Renal cortex interstitium (tissue), 11 donors: ENCODE measurements at regions not wholly inside any gene's neighbourhood (a gene's known extent, or its start where the extent isn't known, plus 50 kb on each side); places are given as distances from the start of the nearest gene placed in this dataset.
"Not testable (repeated sequence)": the region's sequence is repeated elsewhere in the genome, so short reads cannot be mapped to it uniquely, and the experiment has no call there.

Experiments
- DNase-seq, 11 donors: peaks; one replicate each; pipeline ENCODE4 v3.0.0-alpha.2; 2013; ENCODE audit warnings: low read depth in 9 of 11, low spot score in 4 of 11; ENCODE audit errors: extremely low read depth in 1 of 11

DNA sequence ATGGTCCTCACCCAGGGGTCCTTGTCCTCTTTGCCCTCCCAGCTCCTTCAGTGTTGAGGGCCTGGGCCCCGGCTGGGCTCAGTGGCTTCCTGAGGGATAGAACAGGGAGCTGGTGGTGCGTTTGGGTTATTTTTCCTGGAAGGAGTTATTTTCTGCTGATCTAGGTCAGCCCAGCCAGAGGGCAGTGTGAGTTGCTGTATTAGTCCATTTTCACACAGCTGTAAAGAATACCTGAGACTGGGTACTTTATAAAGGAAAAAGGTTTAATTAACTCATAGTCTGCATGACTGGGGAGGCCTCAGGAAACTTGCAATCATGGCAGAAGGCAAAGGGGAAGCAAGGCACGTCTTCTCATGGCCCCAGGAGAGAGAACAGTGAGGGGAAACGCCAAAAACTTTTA is 122.4 kb upstream of the PCBD1 start:
- DNase-seq, result no peak

DNA sequence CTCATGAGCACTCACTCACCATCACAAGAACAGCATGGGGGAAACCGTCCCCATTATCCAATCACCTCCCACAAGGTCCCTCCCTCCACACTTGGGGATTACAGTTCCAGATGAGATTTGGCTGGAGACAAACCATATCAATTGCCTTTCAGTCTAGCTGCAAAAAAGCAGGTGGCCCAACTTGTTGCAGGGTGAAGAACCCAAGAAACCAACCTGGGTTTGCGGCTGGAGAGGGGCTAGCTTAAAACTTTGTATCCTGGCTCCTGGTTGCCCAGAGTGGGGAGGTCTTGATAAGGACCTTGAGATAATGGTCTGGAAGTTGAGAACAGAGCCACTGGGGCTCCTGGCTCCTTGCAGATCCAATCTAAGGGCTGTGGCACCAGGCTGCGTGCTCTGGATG is 122.8 kb upstream of the PCBD1 start:
- DNase-seq, result no peak

DNA sequence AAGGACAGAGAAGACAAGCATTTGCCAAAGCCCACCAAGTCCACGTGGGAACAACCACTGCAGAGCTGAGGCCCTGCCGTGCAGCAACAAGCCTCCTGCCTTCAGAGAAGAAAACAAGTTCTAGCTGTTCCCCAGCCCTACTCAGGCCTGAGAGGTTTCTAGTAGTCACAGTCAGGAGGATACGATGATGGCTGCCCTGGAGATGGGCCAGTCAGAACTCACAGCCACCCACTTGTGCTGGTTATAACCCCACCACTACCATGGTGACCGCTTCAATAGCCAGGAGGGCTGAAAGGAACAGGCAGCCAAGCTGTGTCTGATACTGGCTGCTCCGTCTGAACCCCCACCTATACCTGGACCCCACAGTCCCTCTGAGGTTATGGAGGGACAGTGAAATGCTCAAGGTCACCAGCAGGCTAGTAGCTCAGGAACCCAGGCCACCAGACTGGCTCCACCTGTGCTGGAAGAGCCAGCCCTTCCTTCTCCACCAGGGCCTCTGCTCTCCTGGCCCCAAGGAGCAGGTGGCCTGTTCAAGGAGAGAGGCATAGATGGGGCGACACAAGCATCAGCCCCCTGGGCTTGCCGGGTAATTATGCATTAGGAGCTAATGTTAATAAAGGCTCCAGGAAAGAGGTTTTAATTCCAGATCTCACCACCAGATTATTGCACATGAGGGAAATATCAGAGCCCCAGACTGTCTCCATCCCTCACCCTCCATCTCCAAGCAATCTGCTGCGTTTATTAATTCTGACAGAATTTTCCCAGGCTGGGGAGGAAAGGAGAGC is 125.8 kb upstream of the PCBD1 start:
- DNase-seq, result no peak

DNA sequence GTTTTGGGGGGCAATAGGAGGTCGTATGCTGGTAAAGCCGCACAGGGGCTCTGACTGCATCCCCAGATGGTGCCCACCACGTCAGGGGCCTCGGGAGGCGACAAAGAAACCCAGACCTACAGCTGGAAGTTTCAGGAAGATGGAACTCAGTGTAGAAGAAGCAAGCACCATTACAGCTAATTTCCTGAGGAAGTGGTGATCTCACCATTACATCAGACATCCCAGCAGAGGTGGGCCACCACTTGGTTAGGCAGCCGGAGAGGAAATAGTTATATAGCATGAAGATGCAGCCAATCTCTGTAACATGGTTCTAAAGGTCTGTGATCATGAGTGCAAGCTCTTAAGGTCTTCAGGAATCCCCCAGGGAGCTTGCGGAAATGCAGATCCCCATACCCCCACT is 127.3 kb upstream of the PCBD1 start:
- no peak for DNase-seq

DNA sequence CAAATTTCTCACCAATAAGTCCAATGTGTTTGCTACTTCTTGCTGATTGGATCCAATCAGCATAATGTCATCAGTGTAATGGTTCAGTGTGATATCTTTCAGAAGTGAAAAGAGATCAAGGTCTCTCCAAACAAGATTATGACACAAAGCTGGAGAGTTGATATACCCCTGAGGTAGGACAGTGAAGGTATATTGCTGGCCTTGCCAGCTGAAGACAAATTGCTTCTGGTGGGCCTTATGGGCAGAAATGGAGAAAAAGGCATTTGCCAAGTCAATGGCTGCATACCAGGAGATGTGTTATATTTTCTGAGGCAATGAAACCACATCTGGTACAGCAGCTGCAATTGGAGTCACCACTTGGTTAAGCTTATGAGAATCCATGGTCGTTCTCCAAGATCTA is 131.7 kb upstream of the PCBD1 start:
- DNase-seq, result not testable (repeated sequence)

DNA sequence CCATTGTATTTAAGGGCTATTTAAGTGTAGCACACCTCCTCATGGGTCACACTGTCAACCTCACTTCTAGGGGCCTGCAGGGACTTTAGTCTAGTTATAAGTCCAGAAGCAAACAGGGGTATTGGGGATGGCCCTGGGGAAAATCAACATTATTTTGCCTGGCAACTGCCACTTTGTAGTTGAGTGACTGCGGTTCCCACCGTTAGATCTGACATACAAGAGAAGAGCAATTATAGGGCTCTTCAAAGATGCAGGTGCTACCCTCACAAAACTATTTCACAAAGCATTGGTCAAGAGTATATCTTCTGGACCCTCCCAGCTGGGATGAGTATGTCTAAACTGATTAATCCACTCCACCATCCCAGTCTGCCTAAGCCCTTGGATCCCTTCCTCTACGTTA is 133.0 kb upstream of the PCBD1 start:
- no peak for DNase-seq

DNA sequence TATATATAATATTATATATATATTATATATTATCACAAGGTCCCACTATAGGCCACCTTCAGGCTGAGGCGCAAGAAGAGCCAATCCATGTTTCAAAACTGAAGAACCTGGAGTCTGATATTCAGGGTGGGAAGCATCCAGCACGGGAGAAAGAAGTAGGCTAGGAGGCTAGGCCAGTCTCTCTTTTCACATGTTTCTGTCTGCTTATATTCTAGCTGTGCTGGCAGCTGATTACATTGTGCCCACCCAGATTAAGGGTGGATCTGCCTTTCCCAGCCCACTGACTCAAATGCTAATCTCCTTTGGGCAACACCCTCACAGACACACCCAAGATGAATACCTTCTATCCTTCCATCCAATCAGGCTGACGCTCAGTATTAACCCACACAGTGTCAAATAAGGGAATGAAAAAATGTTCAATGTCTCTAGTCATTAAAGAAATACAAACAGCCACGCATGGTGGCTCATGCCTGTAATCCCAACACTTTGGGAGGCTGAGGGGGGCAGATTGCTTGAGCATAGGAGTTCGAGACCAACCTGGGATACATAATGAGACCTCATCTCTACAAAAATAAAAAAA is 135.4 kb upstream of the PCBD1 start:
- no peak for DNase-seq

DNA sequence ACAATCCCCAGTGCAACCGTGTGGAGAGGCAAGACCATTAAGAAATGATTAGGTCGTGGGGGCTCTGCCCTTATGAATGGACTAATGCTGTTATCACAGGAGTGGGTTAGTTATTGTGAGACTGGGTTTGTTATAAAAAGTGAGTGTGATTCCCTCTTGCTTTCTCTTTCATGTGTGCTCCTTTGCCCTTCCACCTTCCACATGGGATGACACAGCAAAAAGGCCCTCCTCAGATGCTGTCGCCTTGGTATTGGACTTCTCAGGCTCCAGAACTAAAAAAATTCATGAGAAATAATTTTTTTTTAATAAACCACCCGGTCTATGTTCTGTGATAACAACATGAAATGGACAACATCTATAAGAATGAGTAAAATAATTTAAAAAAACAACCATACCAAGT is 136.1 kb upstream of the PCBD1 start:
- no peak for DNase-seq

DNA sequence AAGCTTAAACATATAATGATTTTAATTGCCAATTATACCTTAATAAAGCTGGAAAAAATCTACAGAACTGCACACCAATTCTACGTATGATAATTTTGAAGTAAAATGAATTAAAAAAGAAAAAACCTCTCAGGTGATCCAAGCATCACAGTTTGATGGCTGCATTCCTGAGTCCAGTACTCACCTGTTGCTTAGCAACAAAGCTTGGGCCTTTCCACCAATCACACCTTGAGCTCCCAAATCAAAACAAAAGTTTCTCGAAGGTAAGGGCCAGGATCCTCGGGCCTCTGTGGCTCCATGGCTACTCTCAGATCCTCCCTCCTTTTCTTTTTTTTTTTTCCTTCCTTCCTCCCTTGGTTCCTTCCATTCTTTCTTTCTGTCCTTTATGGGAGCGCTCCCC is 137.2 kb upstream of the PCBD1 start:
- DNase-seq, result no peak

DNA sequence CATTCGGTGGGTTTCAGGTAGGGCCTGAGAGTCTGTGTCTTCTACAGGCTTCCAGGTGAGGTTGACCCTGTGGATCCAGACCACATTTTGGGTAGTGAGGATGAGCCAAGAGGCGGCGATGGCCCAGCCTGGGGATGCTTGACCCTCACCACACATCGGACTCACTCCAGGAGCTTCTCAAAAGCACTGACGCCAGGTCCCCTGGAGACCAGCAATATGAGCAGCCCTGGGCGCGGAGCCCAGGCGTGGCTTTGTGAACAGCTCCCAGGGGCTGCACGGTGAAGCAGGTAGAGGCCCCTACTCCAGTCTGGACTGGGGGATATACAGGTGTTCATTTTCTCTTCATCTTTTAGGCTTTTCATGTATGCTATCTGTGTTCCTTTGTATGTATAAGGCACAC is 139.7 kb upstream of the PCBD1 start:
- no peak for DNase-seq

DNA sequence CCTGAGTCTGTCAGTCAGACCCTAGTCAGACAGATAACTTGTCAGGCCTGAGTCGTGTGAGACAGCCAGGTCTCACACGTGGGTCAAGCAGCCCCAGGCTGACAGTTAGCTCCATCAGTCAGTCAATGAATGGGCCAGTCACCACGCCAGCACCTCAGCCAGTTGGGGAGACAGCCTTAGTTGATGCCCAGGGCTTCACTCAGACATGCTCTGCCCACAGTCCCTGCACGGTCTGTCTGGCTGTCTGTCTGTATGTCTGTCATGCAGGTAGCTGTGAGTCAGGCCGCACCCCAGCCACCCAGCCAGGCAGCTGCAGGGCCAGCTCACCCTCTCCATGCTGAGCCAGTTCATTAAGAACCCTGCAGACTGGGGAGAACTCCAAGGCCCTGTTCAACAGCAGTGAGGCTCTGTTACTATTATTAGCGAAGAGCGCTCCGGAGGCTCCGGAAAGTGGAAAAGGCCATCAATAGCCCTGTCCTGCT is 141.1 kb upstream of the PCBD1 start:
- no peak for DNase-seq

DNA sequence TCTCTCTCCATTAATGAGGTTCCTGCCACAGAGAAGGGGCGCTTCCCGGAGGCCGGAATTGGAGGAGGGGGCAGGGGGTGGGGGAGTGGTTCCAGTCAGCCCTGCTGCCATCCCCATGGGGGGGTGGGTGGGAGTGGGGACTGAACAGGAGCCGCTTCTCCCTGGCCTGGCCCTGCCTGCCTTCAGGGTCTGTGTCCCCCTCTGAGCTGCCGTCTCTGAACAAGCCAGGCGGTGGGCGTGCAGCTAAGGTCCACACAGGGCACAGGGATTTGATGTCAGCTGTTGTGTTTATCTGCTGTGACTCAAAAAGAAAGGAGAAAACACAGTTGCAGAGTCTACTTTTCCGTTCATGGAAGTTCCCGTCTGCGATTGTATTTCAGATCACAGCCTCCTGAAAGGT is 141.5 kb upstream of the PCBD1 start:
- no peak for DNase-seq

DNA sequence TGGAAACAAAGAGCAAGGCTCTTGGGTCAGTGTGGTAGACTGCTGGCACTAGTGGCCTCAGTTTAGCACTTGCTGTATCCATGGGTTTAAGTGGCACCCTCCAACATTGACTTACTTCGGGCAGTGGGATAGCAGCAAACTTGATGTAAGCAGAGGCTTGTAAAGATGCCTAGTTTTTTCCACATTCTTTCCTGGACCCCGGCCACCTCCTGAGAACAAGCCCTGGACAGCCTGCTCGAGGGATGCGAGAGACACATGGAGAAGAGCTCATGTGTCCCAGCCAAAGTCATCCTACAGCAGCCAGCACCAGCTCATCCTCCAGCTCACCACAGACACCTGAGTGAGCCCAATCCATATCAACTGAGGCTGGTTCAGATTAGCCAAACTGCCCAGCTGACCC is 142.7 kb upstream of the PCBD1 start:
- DNase-seq, result no peak

DNA sequence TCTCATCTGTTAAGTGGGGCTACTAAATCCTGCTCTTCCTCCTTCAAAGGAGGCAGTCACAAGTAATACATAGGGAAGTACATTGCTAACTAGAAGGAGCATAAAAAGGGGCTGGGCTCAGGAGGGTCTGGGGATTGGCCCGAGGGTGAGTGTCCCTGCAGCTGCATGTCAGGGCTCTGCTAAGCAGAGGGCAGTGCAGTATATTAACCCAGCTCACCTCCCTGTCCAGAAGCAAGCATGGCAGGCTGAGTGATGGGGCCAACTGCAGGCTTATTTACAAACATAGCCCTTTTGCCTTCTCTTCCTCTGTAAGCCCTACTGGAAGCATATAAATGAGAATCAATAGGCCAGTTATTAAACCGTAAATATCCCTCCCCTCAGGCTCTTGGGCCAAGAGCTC is 143.2 kb upstream of the PCBD1 start:
- DNase-seq, result no peak

DNA sequence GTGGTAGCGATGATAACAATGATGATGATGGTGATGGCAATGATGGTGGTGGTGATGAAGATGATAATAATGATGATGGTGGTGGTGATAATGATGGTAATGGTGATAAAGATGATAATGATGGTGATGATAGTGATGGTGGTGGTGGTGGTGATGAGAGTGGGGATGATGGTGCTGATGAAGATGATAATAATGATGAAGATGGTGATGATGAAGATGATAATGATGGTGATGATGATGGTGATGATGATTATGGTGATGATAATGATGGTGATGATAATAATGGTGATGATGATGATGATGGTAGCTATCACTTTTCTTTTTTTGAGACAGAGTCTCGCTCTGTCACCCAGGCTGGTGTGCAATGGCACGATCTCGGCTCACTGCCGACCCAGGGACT is 144.5 kb upstream of the PCBD1 start:
- no peak for DNase-seq

DNA sequence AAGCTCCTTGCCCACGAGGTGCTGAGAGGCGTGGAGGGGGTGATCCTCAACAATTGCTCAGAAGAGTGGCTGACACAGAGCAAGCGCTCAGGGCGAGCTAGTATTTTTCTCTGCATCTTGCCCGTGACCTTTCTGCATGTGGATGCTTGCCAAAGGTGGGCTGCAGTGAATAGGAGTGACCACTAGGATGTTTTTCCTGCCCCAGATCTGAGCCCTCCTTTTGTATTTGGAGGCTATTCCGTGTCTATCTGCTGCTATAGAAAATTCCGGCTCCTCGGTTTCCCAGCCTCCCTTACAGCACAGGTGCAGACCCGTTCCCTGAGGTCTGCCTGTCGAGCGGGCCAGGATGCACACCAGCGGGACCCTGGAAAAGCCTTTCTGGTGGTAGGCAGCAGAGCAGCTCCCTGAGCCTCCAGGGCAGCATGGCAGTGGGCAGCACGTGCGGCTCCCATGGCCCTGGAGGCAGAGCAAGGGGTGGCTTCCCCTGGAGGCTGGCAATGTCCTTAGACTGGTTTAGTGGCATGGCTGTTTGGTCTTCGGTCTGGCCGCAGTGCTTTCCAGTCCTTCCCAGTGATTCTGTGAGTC is 145.1 kb upstream of the PCBD1 start:
- DNase-seq, result no peak

DNA sequence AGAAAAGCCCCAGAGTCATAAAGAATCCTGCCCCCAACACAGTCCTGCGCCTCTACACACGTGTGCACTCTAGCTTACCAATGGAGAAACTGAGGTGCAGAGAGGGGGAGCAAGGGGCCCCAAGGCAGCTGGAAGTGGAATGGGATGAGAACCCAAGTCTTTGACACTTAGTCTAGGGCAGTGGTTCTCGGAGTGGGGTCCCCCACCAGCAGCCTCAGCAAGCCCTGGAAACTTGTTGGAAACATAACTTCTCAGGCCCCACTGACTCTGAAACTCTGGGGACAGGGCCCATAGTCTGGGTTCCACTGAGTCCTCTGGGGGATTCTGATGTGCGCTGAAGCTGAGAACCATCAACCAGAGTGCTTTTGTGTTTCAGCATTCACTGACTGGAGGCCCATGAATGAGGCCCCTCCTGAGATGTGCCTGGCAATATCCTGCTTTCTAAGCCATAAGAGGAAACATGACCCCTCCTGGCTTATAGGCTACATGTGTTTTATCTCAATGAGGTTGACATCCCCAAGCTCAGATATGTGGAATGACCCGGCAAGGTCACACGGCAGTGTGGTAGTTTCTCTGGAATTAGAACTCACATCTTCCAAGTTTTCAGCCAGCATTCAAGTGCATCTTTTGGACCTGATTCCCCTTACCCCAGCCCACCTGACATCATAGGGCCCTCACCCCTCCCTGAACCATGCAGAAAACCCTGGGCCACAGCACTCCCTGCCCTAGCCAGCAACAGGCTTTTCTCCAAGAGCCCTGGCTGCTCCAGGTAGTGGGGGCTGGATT is 147.3 kb upstream of the PCBD1 start:
- DNase-seq, result peak in 6 of 11 donors; percentile 36 to 65 (median 50)

DNA sequence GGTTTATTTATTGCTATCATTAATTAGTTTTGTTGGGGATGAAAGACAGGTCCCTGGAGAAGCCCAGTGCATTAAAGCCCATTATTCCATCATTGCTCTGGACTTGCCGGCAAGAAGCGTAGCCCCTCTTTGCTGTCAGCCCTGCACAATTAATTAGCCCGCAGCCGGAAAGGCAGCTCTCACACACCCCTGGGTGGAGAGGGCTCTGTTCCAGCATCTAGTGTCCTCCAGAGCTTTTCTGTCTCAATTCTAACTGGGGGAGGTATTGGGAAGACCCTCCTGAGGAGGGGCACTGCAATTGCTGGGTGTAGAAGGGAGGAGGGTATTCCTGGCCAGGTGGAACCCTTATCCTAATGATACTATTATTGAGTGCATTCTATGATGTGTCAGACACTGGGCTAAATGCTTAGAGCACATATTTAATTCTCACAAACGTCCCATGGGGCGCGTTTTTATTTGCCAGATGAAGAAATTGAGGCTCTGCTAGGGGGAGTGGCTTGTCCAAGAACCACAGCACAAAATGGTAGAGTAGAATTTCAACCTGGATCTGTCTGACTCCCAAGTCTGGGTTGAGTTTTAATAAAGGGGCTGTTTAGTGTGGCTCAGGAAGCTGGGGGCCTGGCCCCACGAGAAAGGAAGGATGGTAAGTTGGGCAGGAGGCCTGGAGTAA is 148.1 kb upstream of the PCBD1 start:
- peak in 3 of 11 donors; percentile 22 to 46 (median 33) for DNase-seq

DNA sequence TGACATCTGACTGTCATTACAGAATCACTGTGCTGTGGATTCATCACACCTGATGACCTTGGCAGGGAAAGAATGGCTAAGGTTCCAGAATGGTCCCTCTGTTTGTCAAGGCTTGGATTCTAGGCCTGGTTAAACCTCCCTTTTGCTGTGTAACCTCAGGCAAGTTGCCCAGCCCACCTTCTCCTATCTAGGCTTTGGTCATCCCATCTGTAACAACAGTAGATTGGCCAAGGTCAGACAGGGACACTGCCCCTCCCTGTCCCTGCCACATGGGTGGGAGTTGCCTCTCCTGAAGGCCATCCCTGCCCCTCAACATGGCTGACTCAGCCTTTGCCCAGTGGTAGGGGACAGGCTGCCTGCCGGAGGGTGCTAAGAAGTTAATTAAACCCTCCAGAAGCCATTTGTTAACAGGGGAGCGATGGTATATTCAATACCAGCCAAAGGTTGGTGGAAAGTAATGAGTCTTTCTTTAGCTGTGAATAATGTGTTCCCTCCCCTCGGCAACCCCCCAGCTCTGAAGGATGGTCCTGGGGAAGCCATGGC is 149.8 kb upstream of the PCBD1 start:
- no peak for DNase-seq
